SK-N-SH (cell line): ENCODE measurements at regions not wholly inside any gene's neighbourhood (a gene's known extent, or its start where the extent isn't known, plus 50 kb on each side); places are given as distances from the start of the nearest gene placed in this dataset.

Experiments
- CTCF ChIA-PET: fragments of 300-600, 350-600 bp; formaldehyde crosslinking; extraction: SDS; loops from one replicate; lab custom pipeline; 2021; lab: Yijun Ruan, JAX
- POLR2A ChIA-PET: fragments of 350-600 bp; sonication (Branson Sonifier 250); formaldehyde crosslinking; extraction: SDS; loops from one replicate; lab custom pipeline; 2020; ENCODE audit warnings: antibody characterized with exemption, inconsistent platforms; lab: Yijun Ruan, JAX
- DNase-seq: peaks from one replicate; pipeline ENCODE4 v3.0.0; 2012
- H2AFZ ChIP-seq: fragments of 200-600 bp; sonication (generic); 2 replicates; pipeline ENCODE4 v1.8.1; 2016; ENCODE audit warnings: antibody characterized with exemption, mild to moderate bottlenecking, low read depth
- H3F3A ChIP-seq: fragments of 200-600 bp; sonication (generic); replicated peaks from 2 replicates; pipeline ENCODE3; 2016; ENCODE audit warnings: antibody characterized with exemption, mild to moderate bottlenecking; ENCODE audit not compliant: insufficient read depth
- H3K27ac ChIP-seq, 2 experiments: fragments of 200-500 bp in 1 of 2; fragments of 200-600 bp in 1 of 2; sonication (Bioruptor generic) in 1 of 2; sonication (generic), shearing (Covaris generic) in 1 of 2; 2 replicates each; pipeline versions ENCODE4 v1.5.1 to v1.6.1; 2014 to 2016; ENCODE audit warnings: low read depth in 2 of 2, inconsistent platforms in 1 of 2, low read length in 1 of 2, mild to moderate bottlenecking in 1 of 2, mixed read lengths in 1 of 2
- H3K27me3 ChIP-seq: fragments of 200-600 bp; sonication (generic), shearing (Covaris generic); 2 replicates; pipeline ENCODE4 v1.6.1; 2016; ENCODE audit warnings: mixed run types; ENCODE audit not compliant: insufficient read depth
- H3K36me3 ChIP-seq, 2 experiments: fragments of 200-500 bp in 1 of 2; fragments of 200-600 bp in 1 of 2; sonication (Bioruptor generic) in 1 of 2; sonication (generic) in 1 of 2; replicated peaks in 1 of 2; 2 replicates each; pipeline versions ENCODE3 to v1.5.1; 2014 to 2016; ENCODE audit warnings: low read length in 1 of 2, mild to moderate bottlenecking in 1 of 2; ENCODE audit not compliant: insufficient read depth in 2 of 2, control insufficient read depth in 1 of 2
- H3K4me1 ChIP-seq, 2 experiments: fragments of 200-500 bp in 1 of 2; fragments of 200-600 bp in 1 of 2; sonication (Bioruptor generic) in 1 of 2; sonication (generic), shearing (Covaris generic) in 1 of 2; 2 replicates each; pipeline versions ENCODE4 v1.5.1 to v1.6.1; 2014 to 2016; ENCODE audit warnings: low read depth in 1 of 2, low read length in 1 of 2, mixed run types in 1 of 2; ENCODE audit not compliant: insufficient read depth in 2 of 2, control insufficient read depth in 1 of 2
- H3K4me2 ChIP-seq: fragments of 200-600 bp; sonication (generic), shearing (Covaris generic); 2 replicates; pipeline ENCODE4 v1.6.1; 2017; ENCODE audit warnings: mixed run types
- H3K4me3 ChIP-seq, 2 experiments: fragments of 200-500 bp in 1 of 2; fragments of 200-600 bp in 1 of 2; sonication (Bioruptor generic) in 1 of 2; sonication (generic), shearing (Covaris generic) in 1 of 2; 2 replicates each; pipeline versions ENCODE4 v1.5.1 to v1.8.1; 2014 to 2016; ENCODE audit warnings: low read depth in 2 of 2, inconsistent platforms in 1 of 2, low read length in 1 of 2, mild to moderate bottlenecking in 1 of 2, mixed read lengths in 1 of 2, moderate library complexity in 1 of 2
- H3K79me2 ChIP-seq: fragments of 200-600 bp; sonication (generic); 2 replicates; pipeline ENCODE4 v1.8.1; 2017; ENCODE audit warnings: mild to moderate bottlenecking; ENCODE audit not compliant: insufficient read depth
- H3K9ac ChIP-seq: fragments of 200-600 bp; sonication (generic); 2 replicates; pipeline ENCODE4 v1.6.1; 2017; ENCODE audit warnings: mixed run types
- H3K9me2 ChIP-seq: fragments of 200-600 bp; sonication (generic); 2 replicates; pipeline ENCODE4 v1.6.1; 2017; ENCODE audit warnings: mixed run types
- H3K9me3 ChIP-seq: fragments of 200-600 bp; sonication (generic); 2 replicates; pipeline ENCODE4 v1.6.1; 2017; ENCODE audit warnings: mixed run types, mild to moderate bottlenecking, moderate library complexity
- H4K20me1 ChIP-seq: fragments of 200-600 bp; sonication (generic); 2 replicates; pipeline ENCODE4 v1.6.1; 2017; ENCODE audit warnings: mild to moderate bottlenecking, mixed run types; ENCODE audit not compliant: insufficient read depth
- CHD2 ChIP-seq: fragments of 150-350 bp; IDR thresholded peaks from 2 replicates; pipeline ENCODE4 v1.6.1; 2018; ENCODE audit warnings: low read length; ENCODE audit not compliant: partially characterized antibody
- ELF1 ChIP-seq: IDR thresholded peaks from 2 replicates; pipeline ENCODE4 v1.4.0; 2012
- EZH2phosphoT487 ChIP-seq: fragments of 200-600 bp; sonication (generic); IDR thresholded peaks from 2 replicates; pipeline ENCODE4 v1.6.1; 2017; ENCODE audit warnings: low read depth, mixed run types, mild to moderate bottlenecking, antibody characterized with exemption, moderate library complexity, borderline replicate concordance
- FOXJ3 ChIP-seq: sonication (generic); formaldehyde crosslinking; IDR thresholded peaks from 2 replicates; pipeline ENCODE4 v1.5.1; 2020; ENCODE audit warnings: mild to moderate bottlenecking, missing genetic modification reagents
- NRF1 ChIP-seq: IDR thresholded peaks from 2 replicates; pipeline ENCODE4 v1.6.1; 2012; ENCODE audit warnings: low read depth, mild to moderate bottlenecking, low read length
- RCOR1 ChIP-seq: fragments of 150-350 bp; IDR thresholded peaks from 2 replicates; pipeline ENCODE4 v1.6.1; 2017; ENCODE audit warnings: antibody characterized with exemption, low read length
- RFX5 ChIP-seq: IDR thresholded peaks from 2 replicates; pipeline ENCODE4 v1.6.1; 2012; ENCODE audit warnings: mild to moderate bottlenecking, improper control_type of control experiment, low read length
- TCF12 ChIP-seq: IDR thresholded peaks from 2 replicates; pipeline ENCODE4 v1.4.0; 2012
- WGBS: methylation state at CpG from one replicate; pipeline ENCODE4 v1.1.6; 2017; ENCODE audit warnings: low lambda C conversion rate; 5-methylcytosine and 5-hydroxymethylcytosine counted together
- TF ChIP-seq, protein P1 (sequence below): IDR thresholded peaks from 2 replicates; pipeline ENCODE4 v1.4.0; 2012; ENCODE audit warnings: low read depth
- TF ChIP-seq, protein P2 (sequence below): IDR thresholded peaks from 2 replicates; pipeline ENCODE4; 2012
- TF ChIP-seq, protein P3 (sequence below): IDR thresholded peaks from 2 replicates; pipeline ENCODE4 v1.6.1; 2012; ENCODE audit warnings: mild to moderate bottlenecking, low read depth, low read length, moderate library complexity

DNA sequence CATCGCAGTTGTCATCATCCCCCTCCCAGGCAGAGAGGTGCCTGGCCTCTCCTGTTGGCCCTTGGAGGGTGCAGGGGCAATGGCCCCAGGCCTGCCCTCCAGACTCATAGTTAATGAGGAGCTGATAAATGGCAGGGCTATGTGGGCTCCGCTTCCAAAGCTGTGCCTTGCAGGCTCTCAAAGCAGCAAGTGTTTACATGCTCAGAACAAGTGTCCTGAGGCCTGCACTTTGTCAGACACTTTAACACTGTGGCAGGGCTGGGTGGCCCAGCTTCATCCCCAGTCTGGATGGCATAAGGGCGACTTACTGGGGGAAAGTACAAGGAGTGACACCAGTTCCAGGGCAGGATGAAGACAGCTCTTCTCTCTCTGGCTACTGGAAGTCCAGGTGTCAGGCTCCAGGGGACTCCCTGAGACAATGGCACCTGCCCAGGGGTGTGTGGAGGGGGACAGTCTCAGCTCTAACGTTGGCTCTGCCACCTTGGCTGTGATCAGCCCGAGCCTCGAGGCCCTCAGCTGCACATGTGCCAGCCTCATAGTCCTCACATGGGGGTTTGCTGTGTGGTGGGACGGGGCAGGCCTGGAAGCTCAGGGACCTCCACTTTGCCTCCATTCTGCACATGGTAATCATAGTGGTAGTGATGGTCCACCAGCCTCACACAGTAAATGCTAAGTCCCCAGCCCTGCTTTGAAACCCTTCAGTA is 153.4 kb downstream of the BARX1 start (continued):
- TF ChIP-seq RFX5: no peak
- no peak for TF ChIP-seq CHD2
- TF ChIP-seq, protein P1, sequence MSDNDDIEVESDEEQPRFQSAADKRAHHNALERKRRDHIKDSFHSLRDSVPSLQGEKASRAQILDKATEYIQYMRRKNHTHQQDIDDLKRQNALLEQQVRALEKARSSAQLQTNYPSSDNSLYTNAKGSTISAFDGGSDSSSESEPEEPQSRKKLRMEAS: no peak
- no peak for TF ChIP-seq ELF1
- TF ChIP-seq, protein P2, sequence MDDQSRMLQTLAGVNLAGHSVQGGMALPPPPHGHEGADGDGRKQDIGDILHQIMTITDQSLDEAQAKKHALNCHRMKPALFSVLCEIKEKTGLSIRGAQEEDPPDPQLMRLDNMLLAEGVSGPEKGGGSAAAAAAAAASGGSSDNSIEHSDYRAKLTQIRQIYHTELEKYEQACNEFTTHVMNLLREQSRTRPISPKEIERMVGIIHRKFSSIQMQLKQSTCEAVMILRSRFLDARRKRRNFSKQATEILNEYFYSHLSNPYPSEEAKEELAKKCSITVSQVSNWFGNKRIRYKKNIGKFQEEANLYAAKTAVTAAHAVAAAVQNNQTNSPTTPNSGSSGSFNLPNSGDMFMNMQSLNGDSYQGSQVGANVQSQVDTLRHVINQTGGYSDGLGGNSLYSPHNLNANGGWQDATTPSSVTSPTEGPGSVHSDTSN: no peak
- TF ChIP-seq RCOR1: no peak
- TF ChIP-seq EZH2phosphoT487: no peak

DNA sequence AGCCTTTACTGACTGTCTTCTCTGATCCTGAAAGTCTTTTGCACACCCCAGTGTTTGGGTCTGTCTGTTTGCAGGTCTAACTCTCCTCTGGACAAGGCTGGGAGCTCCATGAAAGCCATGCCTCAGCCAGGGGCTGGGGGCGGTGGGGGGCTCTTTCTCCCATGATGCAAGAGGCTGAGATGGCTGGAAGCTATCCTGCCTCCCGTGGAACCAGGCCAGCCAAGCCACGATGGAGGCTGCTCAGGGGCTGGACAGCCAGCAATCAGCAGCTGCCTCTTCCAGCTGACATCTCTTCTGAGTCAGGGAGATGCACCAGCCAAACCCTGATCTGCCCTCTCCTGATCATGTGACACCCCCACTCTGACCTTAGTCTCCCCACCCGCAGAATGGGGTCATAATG is 154.0 kb downstream of the BARX1 start:
- Histone ChIP-seq H2AFZ (no peak overlapping the region), H3K27me3 (no peaks in the 10 kb centered on the region), H3K9me2 (no peaks in the 10 kb centered on the region), H3K9me3 (no peaks in the 10 kb centered on the region), H3K36me3 (no peaks in the 10 kb centered on the region), H3K4me2 (no peak overlapping the region), H3K4me1 (no peaks in the 10 kb centered on the region), H3K4me3 (no peak overlapping the region), H3K9ac (no peak overlapping the region), H4K20me1 (no peaks in the 10 kb centered on the region), H3K27ac (no peak overlapping the region), H3F3A (no peaks in the 10 kb centered on the region), H3K79me2 (no peaks in the 10 kb centered on the region)
- WGBS: 0% methylated on average over 1 of the region's 4 CpGs
- ChIA-PET CTCF (no interaction called here), POLR2A (no interaction called here)
- no peak for TF ChIP-seq TCF12
- TF ChIP-seq NRF1: no peak
- no peak for TF ChIP-seq FOXJ3 (CRISPR knock-in tag)
- TF ChIP-seq RCOR1: no peak
- no peak for TF ChIP-seq CHD2
- no peak for DNase-seq

DNA sequence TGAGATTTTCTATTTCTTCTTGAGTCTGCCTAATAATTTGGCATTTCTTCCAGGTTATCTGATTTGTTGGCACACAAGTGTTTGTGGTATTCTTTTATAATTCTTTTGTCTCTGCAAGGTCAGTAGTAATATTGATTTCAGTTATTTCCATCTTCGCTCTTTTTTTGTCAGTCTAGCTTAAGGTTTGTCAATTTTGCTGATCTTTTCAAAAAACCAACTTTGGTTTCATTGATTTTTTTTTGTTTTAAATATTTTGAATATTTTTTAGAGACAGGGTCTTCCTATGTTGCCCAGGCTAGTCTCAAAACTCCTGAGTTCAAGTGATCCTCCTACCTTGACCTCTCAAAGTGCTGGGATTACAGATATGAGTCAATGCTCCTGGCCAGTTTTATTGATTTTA is 162.8 kb downstream of the BARX1 start:
- 6% methylated on average over 1 of the region's 1 CpG for WGBS
- no peaks in the 10 kb centered on the region for H3K4me1 ChIP-seq
- TF ChIP-seq, protein P3, sequence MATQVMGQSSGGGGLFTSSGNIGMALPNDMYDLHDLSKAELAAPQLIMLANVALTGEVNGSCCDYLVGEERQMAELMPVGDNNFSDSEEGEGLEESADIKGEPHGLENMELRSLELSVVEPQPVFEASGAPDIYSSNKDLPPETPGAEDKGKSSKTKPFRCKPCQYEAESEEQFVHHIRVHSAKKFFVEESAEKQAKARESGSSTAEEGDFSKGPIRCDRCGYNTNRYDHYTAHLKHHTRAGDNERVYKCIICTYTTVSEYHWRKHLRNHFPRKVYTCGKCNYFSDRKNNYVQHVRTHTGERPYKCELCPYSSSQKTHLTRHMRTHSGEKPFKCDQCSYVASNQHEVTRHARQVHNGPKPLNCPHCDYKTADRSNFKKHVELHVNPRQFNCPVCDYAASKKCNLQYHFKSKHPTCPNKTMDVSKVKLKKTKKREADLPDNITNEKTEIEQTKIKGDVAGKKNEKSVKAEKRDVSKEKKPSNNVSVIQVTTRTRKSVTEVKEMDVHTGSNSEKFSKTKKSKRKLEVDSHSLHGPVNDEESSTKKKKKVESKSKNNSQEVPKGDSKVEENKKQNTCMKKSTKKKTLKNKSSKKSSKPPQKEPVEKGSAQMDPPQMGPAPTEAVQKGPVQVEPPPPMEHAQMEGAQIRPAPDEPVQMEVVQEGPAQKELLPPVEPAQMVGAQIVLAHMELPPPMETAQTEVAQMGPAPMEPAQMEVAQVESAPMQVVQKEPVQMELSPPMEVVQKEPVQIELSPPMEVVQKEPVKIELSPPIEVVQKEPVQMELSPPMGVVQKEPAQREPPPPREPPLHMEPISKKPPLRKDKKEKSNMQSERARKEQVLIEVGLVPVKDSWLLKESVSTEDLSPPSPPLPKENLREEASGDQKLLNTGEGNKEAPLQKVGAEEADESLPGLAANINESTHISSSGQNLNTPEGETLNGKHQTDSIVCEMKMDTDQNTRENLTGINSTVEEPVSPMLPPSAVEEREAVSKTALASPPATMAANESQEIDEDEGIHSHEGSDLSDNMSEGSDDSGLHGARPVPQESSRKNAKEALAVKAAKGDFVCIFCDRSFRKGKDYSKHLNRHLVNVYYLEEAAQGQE: no peak
- TF ChIP-seq, all 33 proteins: peak for 0
- ChIA-PET CTCF (no interaction called here), POLR2A (interaction anchor here (0.6 kb wide), 1 partner anchor 10 kb away, joined by 4 read pairs; no protein-coding TSS in a partner anchor)
- no peak for DNase-seq
- Histone ChIP-seq H3K36me3 (no peaks in the 10 kb centered on the region), H3F3A (no peaks in the 10 kb centered on the region), H2AFZ (no peak overlapping the region), H3K9ac (no peak overlapping the region), H3K27me3 (no peaks in the 10 kb centered on the region), H3K27ac (no peak overlapping the region), H3K4me3 (no peak overlapping the region), H4K20me1 (no peaks in the 10 kb centered on the region), H3K9me2 (no peaks in the 10 kb centered on the region), H3K4me2 (no peak overlapping the region), H3K79me2 (no peaks in the 10 kb centered on the region), H3K9me3 (no peaks in the 10 kb centered on the region)
